ENCODE measurements at regions not wholly inside any gene's neighbourhood (a gene's known extent, or its start where the extent isn't known, plus 50 kb on each side); places are given as distances from the start of the nearest gene placed in this dataset.

- Mint-ChIP-seq H3K4me1 (peaks cover 7% of the 10 kb centered on the region; the same call in 2 of the 3 replicates), H3K27me3 (ENCODE audit: insufficient read depth, low read depth, poor library complexity) (no peaks in the 10 kb centered on the region), H3K27ac (no peak overlapping the region), H3K4me3 (no peak overlapping the region), H3K36me3 (ENCODE audit: low read depth) (no peaks in the 10 kb centered on the region), H3K9me3 (peaks cover 2% of the 10 kb centered on the region; the same call in 1 of the 3 replicates)
- no peaks in the 10 kb centered on the region for H3F3A ChIP-seq (replicated peaks; ENCODE audit: low read depth)
- no peak overlapping the region for H3K4me2 ChIP-seq
- DNase-seq (ENCODE audit: low spot score) (no peak), ATAC-seq (no peak)
- H3K9me2 ChIP-seq (ENCODE audit: insufficient read depth) = no peaks in the 10 kb centered on the region; the same call in 1 of the 2 replicates
- no peaks in the 10 kb centered on the region for H3K79me2 ChIP-seq (replicated peaks; ENCODE audit: insufficient read depth)
- no peaks in the 10 kb centered on the region for H3K36me3 ChIP-seq (ENCODE audit: insufficient read depth)
- peaks cover 6% of the 10 kb centered on the region; the same call in 1 of the 2 replicates for H3K4me1 ChIP-seq (ENCODE audit: insufficient read depth)
- H2AFZ ChIP-seq = no peak overlapping the region
- no peak overlapping the region for H3K27ac ChIP-seq (ENCODE audit: low read depth)
- H3K27me3 ChIP-seq (ENCODE audit: insufficient read depth) = no peaks in the 10 kb centered on the region
- TF ChIP-seq EZH2 (IDR thresholded peaks at IDR 0.05; ENCODE audit: low read depth, unreplicated experiment) (no peak), EZH2phosphoT487 (IDR thresholded peaks at IDR 0.05; ENCODE audit: unreplicated experiment) (no peak), ZNF114 (CRISPR knock-in tag; IDR thresholded peaks at IDR 0.05) (no peak), CTCF (conservative IDR thresholded peaks at IDR 0.05; ENCODE audit: low read depth in 2 of 2) (no peak), NANOG (IDR thresholded peaks at IDR 0.05; ENCODE audit: borderline replicate concordance) (no peak), ETS1 (IDR thresholded peaks at IDR 0.05) (no peak), CREB1 (CRISPR knock-in tag; IDR thresholded peaks at IDR 0.05; ENCODE audit: low read depth) (no peak)
- H3K4me3 ChIP-seq = no peak overlapping the region
- H4K20me1 ChIP-seq (replicated peaks; ENCODE audit: insufficient read depth) = no peaks in the 10 kb centered on the region
These were observed 470.1 kb upstream of the PLXNA2 start for GRCh38 chr1:208714323-208714722.

- Mint-ChIP-seq H3K27ac (no peak overlapping the region), H3K9me3 (peaks cover 26% of the 10 kb centered on the region), H3K4me3 (no peak overlapping the region), H3K27me3 (ENCODE audit: insufficient read depth, low read depth, poor library complexity) (no peaks in the 10 kb centered on the region), H3K4me1 (peaks cover 7% of the 10 kb centered on the region; the same call in 2 of the 3 replicates), H3K36me3 (ENCODE audit: low read depth) (peaks cover 21% of the 10 kb centered on the region)
- H3K4me2 ChIP-seq = no peak overlapping the region
- H3K9me2 ChIP-seq (ENCODE audit: insufficient read depth) = no peaks in the 10 kb centered on the region
- peaks cover 5% of the 10 kb centered on the region; the same call in 1 of the 2 replicates for H3K36me3 ChIP-seq (ENCODE audit: insufficient read depth)
- H3F3A ChIP-seq (replicated peaks; ENCODE audit: low read depth) = no peaks in the 10 kb centered on the region
- H3K27me3 ChIP-seq (ENCODE audit: insufficient read depth) = no peaks in the 10 kb centered on the region
- H3K79me2 ChIP-seq (replicated peaks; ENCODE audit: insufficient read depth) = no peaks in the 10 kb centered on the region
- H3K4me3 ChIP-seq = no peak overlapping the region
- H4K20me1 ChIP-seq (replicated peaks; ENCODE audit: insufficient read depth) = no peaks in the 10 kb centered on the region
- ATAC-seq (peak; percentile 42; the same call in 2 of the 3 replicates), DNase-seq (ENCODE audit: low spot score) (no peak)
- H3K4me1 ChIP-seq (ENCODE audit: insufficient read depth) = peaks cover 6% of the 10 kb centered on the region; the same call in 1 of the 2 replicates
- no peak overlapping the region for H3K27ac ChIP-seq (ENCODE audit: low read depth)
- peak overlapping the region; percentile 63; the same call in 1 of the 2 replicates for H2AFZ ChIP-seq
- TF ChIP-seq STAT1 (IDR thresholded peaks at IDR 0.05; ENCODE audit: unreplicated experiment) (no peak), EZH2phosphoT487 (IDR thresholded peaks at IDR 0.05; ENCODE audit: unreplicated experiment) (no peak), EZH2 (IDR thresholded peaks at IDR 0.05; ENCODE audit: low read depth, unreplicated experiment) (no peak), ETS1 (IDR thresholded peaks at IDR 0.05) (no peak), REST (IDR thresholded peaks at IDR 0.05; ENCODE audit: unreplicated experiment) (no peak), JUNB (IDR thresholded peaks at IDR 0.05; ENCODE audit: unreplicated experiment) (no peak), CREB1 (CRISPR knock-in tag; IDR thresholded peaks at IDR 0.05; ENCODE audit: low read depth) (no peak), CTCF (conservative IDR thresholded peaks at IDR 0.05; ENCODE audit: low read depth in 2 of 2) (no peak), POLR2AphosphoS5 (IDR thresholded peaks at IDR 0.05; ENCODE audit: low read depth) (no peak), ZNF114 (CRISPR knock-in tag; IDR thresholded peaks at IDR 0.05) (no peak), NANOG (IDR thresholded peaks at IDR 0.05; ENCODE audit: borderline replicate concordance) (no peak), ZNF331 (CRISPR knock-in tag; IDR thresholded peaks at IDR 0.05; ENCODE audit: low read depth) (no peak)
These were observed 473.3 kb upstream of the PLXNA2 start for GRCh38 chr1:208717525-208717924.

Measured in GM23338 (cell line).